GM12878 (cell line): ENCODE measurements at regions not wholly inside any gene's neighbourhood (a gene's known extent, or its start where the extent isn't known, plus 50 kb on each side); places are given as distances from the start of the nearest gene placed in this dataset.

Experiments used
- ATAC-seq: fragments of 200-7000 bp; cut with Tn5 transposase; 3 replicates; pipeline ENCODE4 v1.9.1; 2020; ENCODE audit warnings: mild to moderate bottlenecking, moderate library complexity
- BruUV-seq: library from RNA; stranded (reverse); fragments of 400-500 nt; replicated peaks from 2 replicates; lab custom pipeline; 2021; lab: Mats Ljungman, UMichigan
- CTCF ChIA-PET: fragments of 300-600 bp; sonication (Branson Sonifier 250); formaldehyde crosslinking; extraction: SDS; loops from one replicate; lab custom pipeline; 2021; ENCODE audit warnings: inconsistent platforms; lab: Yijun Ruan, JAX
- POLR2A ChIA-PET: fragments of 350-600 bp; formaldehyde crosslinking; extraction: SDS; loops from one replicate; lab custom pipeline; 2021; ENCODE audit warnings: inconsistent platforms; lab: Charles Lee
- RAD21 ChIA-PET: fragments of 300-600 bp; sonication (Branson Sonifier 250); formaldehyde crosslinking; loops from one replicate; lab custom pipeline; 2023; ENCODE audit warnings: antibody characterized with exemption; ENCODE audit not compliant: unreplicated experiment; lab: Charles Lee
- SMC1A ChIA-PET: fragments of 300-600 bp; sonication (Branson Sonifier 250); formaldehyde crosslinking; loops from one replicate; lab custom pipeline; 2023; ENCODE audit not compliant: unreplicated experiment, uncharacterized antibody; lab: Charles Lee
- DNase-seq: peaks from one replicate; pipeline ENCODE4 v3.0.0-alpha.2; 2011; ENCODE audit warnings: low read depth, low spot score
- FAIRE-seq: peaks from 3 replicates; lab custom pipeline; 2011; peaks lifted over from hg19 to GRCh38; lab: Jason Lieb, UNC
- H2AFZ ChIP-seq: 2 replicates; pipeline ENCODE4 v1.6.0; 2011; ENCODE audit warnings: low read depth, low read length, control low read depth; ENCODE audit not compliant: control insufficient read depth
- H3K27ac ChIP-seq: 2 replicates; pipeline ENCODE4 v1.5.1; 2011; ENCODE audit warnings: control low read depth; ENCODE audit not compliant: control insufficient read depth, insufficient read depth
- H3K27me3 ChIP-seq, 2 experiments: replicated peaks in 1 of 2; 2 replicates each; pipeline versions ENCODE4 v1.6.0 to v1.6.1; 2011; ENCODE audit warnings: low read length in 1 of 2; ENCODE audit not compliant: control insufficient read depth in 2 of 2, insufficient read depth in 2 of 2
- H3K36me3 ChIP-seq, 2 experiments: 2 replicates each; pipeline ENCODE4 v1.5.1; 2011; ENCODE audit warnings: low read length in 1 of 2; ENCODE audit not compliant: control insufficient read depth in 2 of 2, insufficient read depth in 2 of 2
- H3K4me1 ChIP-seq: 2 replicates; pipeline ENCODE4 v1.6.1; 2011; ENCODE audit warnings: mild to moderate bottlenecking, low read length, moderate library complexity, mixed read lengths; ENCODE audit not compliant: control insufficient read depth, insufficient read depth
- H3K4me2 ChIP-seq: 2 replicates; pipeline ENCODE4 v1.6.0; 2011; ENCODE audit warnings: control low read depth; ENCODE audit not compliant: control insufficient read depth, insufficient read depth
- H3K4me3 ChIP-seq: fragments of 200-600 bp; sonication (generic); 2 replicates; pipeline ENCODE4 v1.5.1; 2016
- H3K79me2 ChIP-seq: 2 replicates; pipeline ENCODE4 v1.6.0; 2011; ENCODE audit warnings: low read length; ENCODE audit not compliant: control insufficient read depth, insufficient read depth
- H3K9ac ChIP-seq: 2 replicates; pipeline ENCODE4 v1.8.0; 2011; ENCODE audit warnings: low read length, control low read depth, mixed read lengths; ENCODE audit not compliant: control insufficient read depth, insufficient read depth
- H3K9me3 ChIP-seq: replicated peaks from 3 replicates; pipeline ENCODE4 v1.5.1; 2011; ENCODE audit warnings: mild to moderate bottlenecking, low read length; ENCODE audit not compliant: control insufficient read depth, insufficient read depth
- H4K20me1 ChIP-seq: 2 replicates; pipeline ENCODE4 v1.6.0; 2011; ENCODE audit not compliant: control insufficient read depth, insufficient read depth
- BACH1 ChIP-seq: fragments of 450-650 bp; IDR thresholded peaks from 2 replicates; pipeline ENCODE4 v1.6.1; 2017; ENCODE audit warnings: mild to moderate bottlenecking, borderline replicate concordance
- BCL11A ChIP-seq: IDR thresholded peaks from 2 replicates; pipeline ENCODE4 v1.6.1; 2011; ENCODE audit warnings: low read depth, low read length
- NFXL1 ChIP-seq: fragments of 450-650 bp; IDR thresholded peaks from 2 replicates; pipeline ENCODE4 v1.6.1; 2017; ENCODE audit warnings: antibody characterized with exemption, mild to moderate bottlenecking, borderline replicate concordance
- PAX5 ChIP-seq: IDR thresholded peaks from 2 replicates; pipeline ENCODE4 v1.6.1; 2011; ENCODE audit warnings: low read depth, low read length, borderline replicate concordance
- PKNOX1 ChIP-seq: fragments of 450-650 bp; IDR thresholded peaks from 2 replicates; pipeline ENCODE4 v1.6.1; 2016; ENCODE audit warnings: mild to moderate bottlenecking
- RCOR1 ChIP-seq: conservative IDR thresholded peaks from 2 replicates; pipeline ENCODE4 v1.6.1; 2012; ENCODE audit warnings: low read depth, low read length, improper control_type of control experiment
- ZBTB4 ChIP-seq: fragments of 450-650 bp; formaldehyde crosslinking; IDR thresholded peaks from 2 replicates; pipeline ENCODE4 v1.4.0; 2022; ENCODE audit warnings: mild to moderate bottlenecking, moderate library complexity
- WGBS: methylation state at CpG from one replicate; pipeline ENCODE4 v1.1.6; 2016; ENCODE audit warnings: low lambda C conversion rate; ENCODE audit not compliant: insufficient replicate concordance, insufficient coverage; ENCODE audit errors: missing lambda C conversion rate; 5-methylcytosine and 5-hydroxymethylcytosine counted together
- in situ Hi-C: fragments of 300-500 bp; cut with MboI; formaldehyde crosslinking; loops from 9 replicates; pipeline ENCODE4 v1.14.3; 2018; ENCODE audit warnings: mixed read lengths
- intact Hi-C: fragments of 100-400 bp; cut with micrococcal nuclease; formaldehyde crosslinking; loops from one replicate; pipeline ENCODE4 v1.14.2; 2022; ENCODE audit not compliant: unreplicated experiment

DNA sequence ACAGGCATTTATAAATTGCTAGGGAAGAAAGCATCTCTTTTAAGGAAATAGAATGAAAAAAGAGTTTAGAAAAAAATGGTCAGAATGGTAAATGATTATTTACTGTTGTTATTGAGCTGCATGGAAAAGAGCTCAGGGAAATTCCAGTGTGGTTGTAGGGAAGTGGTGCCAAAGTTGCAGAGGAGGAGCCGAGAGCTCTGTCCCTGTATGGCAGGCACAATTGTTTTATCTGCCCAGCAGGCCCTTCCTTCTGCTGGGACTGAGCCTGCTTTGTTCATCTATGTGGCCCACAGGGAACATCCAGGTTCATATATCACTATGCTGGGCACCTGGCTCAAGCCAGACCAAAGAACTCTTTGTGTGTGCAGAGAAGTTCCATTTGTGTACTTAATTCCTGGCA is 80.8 kb upstream of the AGAP1 start (continued):
- no peak for TF ChIP-seq BACH1
- TF ChIP-seq NFXL1 = no peak
- no peak for TF ChIP-seq ZBTB4
- no peak for TF ChIP-seq BCL11A
- TF ChIP-seq, all 136 proteins: peak for 0

DNA sequence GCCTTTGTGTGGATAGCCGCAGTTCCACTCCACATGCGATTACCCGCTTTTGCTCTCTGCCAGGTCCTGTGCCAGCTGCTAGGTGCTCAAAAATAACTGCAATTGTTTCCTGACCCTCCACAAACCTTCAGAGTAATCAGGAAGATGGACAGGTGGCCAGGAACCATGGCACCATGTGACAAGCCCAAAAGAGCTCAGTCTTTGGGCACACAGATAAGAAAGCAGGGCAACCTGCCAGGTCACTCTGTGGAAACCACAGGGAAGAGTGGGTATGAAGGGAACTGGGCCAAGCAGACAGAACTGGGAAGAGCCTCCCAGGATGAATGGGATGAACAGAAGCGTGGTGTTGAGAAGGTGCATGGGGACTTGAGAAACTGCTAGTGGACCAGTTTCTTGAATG is 79.4 kb upstream of the AGAP1 start:
- no peak for FAIRE-seq
- SMC1A ChIA-PET = no interaction called here
- TF ChIP-seq RCOR1 = no peak
- TF ChIP-seq PAX5 = no peak
- no peak for TF ChIP-seq PKNOX1
- 59% methylated on average over 4 of the region's 4 CpGs for WGBS
- Histone ChIP-seq H3K27me3 (no peaks in the 10 kb centered on the region), H3K36me3 (no peaks in the 10 kb centered on the region), H3K79me2 (no peaks in the 10 kb centered on the region), H3K4me2 (no peak overlapping the region), H3K4me1 (no peaks in the 10 kb centered on the region), H4K20me1 (no peaks in the 10 kb centered on the region), H3K4me3 (no peak overlapping the region), H2AFZ (no peak overlapping the region), H3K9ac (no peak overlapping the region), H3K27ac (no peak overlapping the region), H3K9me3 (no peaks in the 10 kb centered on the region)
- RAD21 ChIA-PET = no interaction called here
- no peak for ATAC-seq
- POLR2A ChIA-PET = no interaction called here
- intact Hi-C loops = no loop called here
- in situ Hi-C loops = no loop called here
- BruUV-seq = no TSS peak
- CTCF ChIA-PET = no interaction called here
- DNase-seq = no peak
